SH-SY5Y (cell line): ENCODE measurements at regions not wholly inside any gene's neighbourhood (a gene's known extent, or its start where the extent isn't known, plus 50 kb on each side); places are given as distances from the start of the nearest gene placed in this dataset.

Experiments used
- GATA2 ChIP-seq: IDR thresholded peaks from 2 replicates; pipeline ENCODE4 v1.6.1; 2011; ENCODE audit warnings: mild to moderate bottlenecking, low read depth, low read length
- GATA3 ChIP-seq: IDR thresholded peaks from 2 replicates; pipeline ENCODE4 v1.6.1; 2011; ENCODE audit warnings: low read depth, mild to moderate bottlenecking, low read length, moderate library complexity

DNA sequence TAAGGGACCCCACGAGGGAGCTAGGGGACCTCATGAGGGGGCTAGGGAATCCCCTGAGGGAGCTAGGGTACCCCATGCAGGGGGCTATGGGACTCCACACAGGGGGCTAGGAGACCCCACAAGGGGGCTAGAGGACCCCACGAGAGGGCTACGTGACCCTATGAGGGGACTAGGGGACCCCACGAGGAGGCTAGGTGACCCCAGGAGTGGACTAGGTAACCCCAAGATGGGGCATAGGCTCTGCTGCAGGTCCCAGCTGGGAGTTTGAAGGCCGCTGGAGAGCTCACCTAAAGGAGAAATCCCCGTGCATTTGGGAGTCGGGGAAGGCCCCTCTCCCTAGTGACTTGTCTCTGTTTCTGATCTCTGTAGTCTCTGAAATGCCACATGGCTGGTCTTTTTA, 50.0 kb upstream of the DMRTB1 start:
- TF ChIP-seq GATA2 (no peak), GATA3 (no peak)
